ENCODE measurements at regions not wholly inside any gene's neighbourhood (a gene's known extent, or its start where the extent isn't known, plus 50 kb on each side); places are given as distances from the start of the nearest gene placed in this dataset.

GRCh38 chr12:98060411-98060810 is 455.0 kb upstream of the TMPO start:
- peak; percentile 12 for DNase-seq (ENCODE audit: low spot score)

- DNase-seq (ENCODE audit: low spot score), result no peak
These were observed 452.7 kb upstream of the TMPO start for GRCh38 chr12:98062464-98063245.

- DNase-seq (ENCODE audit: low spot score), result no peak
These were observed 450.9 kb upstream of the TMPO start for GRCh38 chr12:98064501-98064900.

- no peak for DNase-seq (ENCODE audit: low spot score)
These were observed 447.6 kb upstream of the TMPO start for GRCh38 chr12:98067795-98068194.

GRCh38 chr12:98073610-98074009 is 441.8 kb upstream of the TMPO start:
- no peak for DNase-seq (ENCODE audit: low spot score)

GRCh38 chr12:98074286-98074685 is 441.1 kb upstream of the TMPO start:
- no peak for DNase-seq (ENCODE audit: low spot score)

- DNase-seq (ENCODE audit: low spot score), result no peak
These were observed 431.0 kb upstream of the TMPO start for GRCh38 chr12:98084391-98084790.

- no peak for DNase-seq (ENCODE audit: low spot score)
These were observed 430.2 kb upstream of the TMPO start for GRCh38 chr12:98085046-98085755.

- DNase-seq (ENCODE audit: low spot score), result no peak
These were observed 424.7 kb upstream of the TMPO start for GRCh38 chr12:98090731-98091130.

GRCh38 chr12:98096436-98096835 is 419.0 kb upstream of the TMPO start:
- no peak for DNase-seq (ENCODE audit: low spot score)

- no peak for DNase-seq (ENCODE audit: low spot score)
These were observed 409.2 kb upstream of the TMPO start for GRCh38 chr12:98106031-98106683.

GRCh38 chr12:98109266-98109665 is 406.1 kb upstream of the TMPO start:
- no peak for DNase-seq (ENCODE audit: low spot score)

- DNase-seq (ENCODE audit: low spot score), result no peak
These were observed 404.9 kb upstream of the TMPO start for GRCh38 chr12:98110536-98110935.

- no peak for DNase-seq (ENCODE audit: low spot score)
These were observed 401.8 kb upstream of the TMPO start for GRCh38 chr12:98113548-98113947.

GRCh38 chr12:98121963-98122362 is 393.4 kb upstream of the TMPO start:
- no peak for DNase-seq (ENCODE audit: low spot score)

- DNase-seq (ENCODE audit: low spot score), result no peak
These were observed 392.3 kb upstream of the TMPO start for GRCh38 chr12:98123021-98123461.

- DNase-seq (ENCODE audit: low spot score), result no peak
These were observed 388.6 kb upstream of the TMPO start for GRCh38 chr12:98126637-98127335.

- no peak for DNase-seq (ENCODE audit: low spot score)
These were observed 388.1 kb upstream of the TMPO start for GRCh38 chr12:98127336-98127679.

- no peak for DNase-seq (ENCODE audit: low spot score)
These were observed 387.5 kb upstream of the TMPO start for GRCh38 chr12:98127854-98128253.

- DNase-seq (ENCODE audit: low spot score), result no peak
These were observed 378.8 kb upstream of the TMPO start for GRCh38 chr12:98136544-98136943.

GRCh38 chr12:98137278-98137677 is 378.1 kb upstream of the TMPO start:
- DNase-seq (ENCODE audit: low spot score), result no peak

- DNase-seq (ENCODE audit: low spot score), result no peak
These were observed 370.4 kb upstream of the TMPO start for GRCh38 chr12:98144953-98145352.

- no peak for DNase-seq (ENCODE audit: low spot score)
These were observed 369.3 kb upstream of the TMPO start for GRCh38 chr12:98146043-98146442.

Data from putamen (tissue), 1 donor.